HG02610 (cell line): ENCODE measurements at regions not wholly inside any gene's neighbourhood (a gene's known extent, or its start where the extent isn't known, plus 50 kb on each side); places are given as distances from the start of the nearest gene placed in this dataset.

Source experiments
- ATAC-seq: cut with Tn5 transposase; IDR thresholded peaks from one replicate; pipeline ENCODE4 v1.9.1; 2021; ENCODE audit warnings: mild to moderate bottlenecking, moderate library complexity; ENCODE audit not compliant: unreplicated experiment

DNA sequence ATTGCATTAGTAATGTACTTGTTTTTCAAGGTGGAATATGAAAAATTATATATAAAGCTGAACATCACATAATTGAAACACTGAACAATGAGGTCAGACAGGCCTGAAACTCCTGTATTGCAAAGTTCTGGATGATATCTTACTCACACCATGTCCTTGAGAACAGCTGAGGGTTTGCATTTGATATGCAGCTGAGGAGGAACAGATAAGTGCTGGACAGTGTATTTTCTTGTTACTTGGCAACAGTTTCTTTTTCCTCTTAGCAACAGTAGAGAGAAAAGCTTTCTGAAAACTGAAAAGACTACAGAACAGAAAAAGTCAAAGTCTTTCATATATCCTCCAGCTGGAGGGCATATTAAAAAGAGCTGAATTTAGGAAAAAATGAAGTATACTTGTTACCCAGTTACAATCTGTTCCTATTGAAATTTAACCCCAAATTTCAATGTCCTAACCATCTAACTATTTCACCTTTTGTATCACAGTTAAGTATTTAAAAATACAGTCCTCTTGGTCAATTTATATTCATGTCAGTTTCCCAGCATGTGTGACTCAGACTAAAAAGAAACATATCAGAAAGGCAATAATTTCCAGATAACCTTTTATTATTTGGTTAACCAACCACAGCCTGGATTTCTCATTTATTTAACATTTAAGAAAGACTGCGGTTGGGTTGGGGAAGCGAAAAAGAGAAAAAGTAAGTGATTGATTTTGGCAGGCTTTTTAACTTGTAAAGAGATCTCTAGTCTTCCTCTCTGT, 733.0 kb upstream of the DPPA4 start:
- ATAC-seq, result no peak

DNA sequence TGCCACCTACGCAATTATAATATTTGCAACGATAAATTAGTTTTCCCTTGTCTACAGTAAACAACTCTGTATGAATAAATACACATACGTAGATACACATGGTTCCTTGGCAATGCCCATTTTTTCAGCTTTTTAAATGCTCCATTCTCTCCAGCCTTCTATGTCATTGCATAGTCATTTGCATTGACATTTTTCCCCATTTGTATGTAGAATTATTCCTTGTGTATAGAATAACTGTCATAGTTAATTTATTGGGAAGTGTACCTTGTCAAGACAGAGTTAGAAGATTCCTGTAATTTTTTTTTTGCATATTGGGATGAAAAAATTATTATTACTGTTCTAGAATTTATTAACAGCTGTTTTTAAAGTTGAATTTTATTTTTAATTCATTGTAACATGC, 736.7 kb upstream of the DPPA4 start:
- no peak for ATAC-seq

DNA sequence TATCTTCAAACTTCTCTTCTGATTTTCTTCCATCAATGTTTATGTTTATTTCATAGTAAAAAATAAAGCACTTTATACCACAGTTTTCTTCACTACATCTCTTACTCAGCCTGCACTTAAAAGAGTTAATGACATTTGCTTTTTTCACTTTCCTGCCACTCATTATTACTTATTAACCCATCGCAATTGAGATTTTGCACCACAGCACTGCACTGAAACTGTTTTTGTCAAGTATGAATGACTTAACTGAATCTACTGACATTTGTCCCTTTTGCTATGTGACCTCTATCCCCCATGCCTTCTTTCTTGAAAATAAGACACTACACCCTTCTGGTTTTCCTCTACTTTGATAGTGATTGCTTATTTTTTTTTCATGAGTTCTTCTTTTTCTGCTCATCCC, 739.7 kb upstream of the DPPA4 start:
- ATAC-seq, result no peak

DNA sequence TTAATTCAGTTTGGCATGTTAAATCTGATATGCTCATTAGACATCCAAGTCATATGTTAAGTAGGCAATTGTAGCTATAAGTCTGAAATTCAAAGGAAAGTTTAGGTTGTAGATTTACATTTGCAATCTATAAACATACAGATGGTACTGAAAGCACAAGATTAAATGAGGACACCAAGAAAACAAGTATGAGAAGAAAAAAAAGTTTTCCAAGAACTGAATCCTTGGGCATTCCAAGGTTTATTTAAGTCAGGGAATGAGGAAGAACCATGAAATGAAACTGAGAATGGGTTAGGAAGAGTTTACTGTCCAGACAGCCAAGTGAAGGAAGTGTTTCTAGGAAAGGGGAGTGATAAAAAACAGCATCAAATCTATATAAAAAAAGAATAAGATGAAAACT, 756.1 kb upstream of the DPPA4 start:
- no peak for ATAC-seq

DNA sequence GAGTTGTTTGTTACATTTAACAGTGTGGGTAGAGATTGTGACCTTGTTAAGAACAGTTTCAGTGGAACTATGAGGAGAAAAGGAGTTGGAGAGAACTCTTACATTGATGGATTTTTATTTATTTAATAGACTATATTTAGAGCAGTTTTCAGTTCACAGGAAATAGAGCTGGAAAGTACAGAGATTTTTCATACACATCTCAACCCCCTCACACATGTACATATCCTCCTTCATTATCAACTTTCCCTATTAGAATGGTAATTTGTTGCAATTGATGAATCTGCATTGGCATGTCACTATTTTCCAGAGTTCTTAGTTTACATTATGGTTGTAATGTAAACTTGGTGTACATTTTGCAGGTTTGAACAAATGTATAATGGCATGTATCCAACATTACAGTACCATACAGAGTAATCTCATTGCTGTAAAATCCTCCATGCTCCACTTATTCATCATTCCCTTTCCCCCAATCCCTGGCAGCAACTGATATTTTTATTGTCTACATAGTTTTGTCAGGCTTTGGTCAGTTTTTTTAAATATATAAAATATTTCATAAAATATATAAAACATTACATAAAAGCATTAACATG, 756.6 kb upstream of the DPPA4 start:
- ATAC-seq, result no peak

DNA sequence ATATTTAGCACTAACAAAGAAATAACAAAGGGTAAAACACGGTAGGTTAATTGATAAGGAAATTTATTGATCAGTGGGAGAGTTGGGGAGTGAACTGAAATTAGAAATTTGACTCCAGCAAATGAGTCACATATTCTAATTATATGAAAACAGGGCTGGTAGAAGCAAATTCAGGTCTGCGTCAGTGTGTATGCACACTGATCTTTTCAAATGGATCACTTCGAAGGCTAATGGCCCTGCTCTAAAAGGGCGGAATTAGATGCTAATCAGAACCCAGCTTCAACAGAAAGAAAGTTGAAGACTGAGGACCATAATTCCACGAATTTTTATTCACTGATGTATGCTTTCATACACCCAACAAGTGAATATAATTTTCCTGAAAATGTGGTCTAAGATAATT, 762.4 kb upstream of the DPPA4 start:
- ATAC-seq, result no peak

DNA sequence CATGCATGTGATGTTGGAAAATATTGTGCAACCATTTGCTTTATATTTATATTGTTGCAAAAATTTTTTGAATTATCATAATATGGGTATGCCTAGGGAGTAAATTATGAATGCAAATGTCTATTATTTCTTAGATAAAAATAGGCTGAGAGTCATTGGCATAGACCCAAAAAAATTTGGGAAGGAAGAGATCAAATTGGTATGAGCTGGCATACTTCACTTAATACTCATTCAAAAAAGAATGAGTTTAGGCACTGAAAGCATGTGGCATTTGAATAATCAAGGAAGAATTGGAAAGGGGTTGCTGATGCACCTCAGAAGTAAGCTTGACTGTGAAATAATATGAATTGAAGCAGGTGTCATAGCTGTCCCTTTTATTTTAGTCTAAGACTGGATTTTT, 764.0 kb upstream of the DPPA4 start:
- no peak for ATAC-seq

DNA sequence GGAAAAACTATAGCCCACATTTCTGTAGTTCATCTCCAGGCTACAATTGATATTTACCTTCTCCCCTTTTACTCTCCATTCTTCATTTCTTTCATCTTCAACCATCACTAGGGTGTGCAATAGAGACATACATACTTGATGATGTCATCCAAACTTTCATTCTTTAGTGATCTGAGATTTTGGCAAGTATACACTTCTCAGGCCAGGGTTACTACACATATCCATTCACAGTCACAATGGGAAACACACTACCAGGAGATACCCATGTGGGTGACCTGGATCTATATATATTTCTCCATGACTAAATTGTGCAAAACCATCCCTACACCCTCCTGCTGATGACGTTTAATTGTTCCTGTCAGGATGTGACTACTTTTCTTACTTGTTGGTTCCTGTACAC, 769.5 kb upstream of the DPPA4 start:
- no peak for ATAC-seq

DNA sequence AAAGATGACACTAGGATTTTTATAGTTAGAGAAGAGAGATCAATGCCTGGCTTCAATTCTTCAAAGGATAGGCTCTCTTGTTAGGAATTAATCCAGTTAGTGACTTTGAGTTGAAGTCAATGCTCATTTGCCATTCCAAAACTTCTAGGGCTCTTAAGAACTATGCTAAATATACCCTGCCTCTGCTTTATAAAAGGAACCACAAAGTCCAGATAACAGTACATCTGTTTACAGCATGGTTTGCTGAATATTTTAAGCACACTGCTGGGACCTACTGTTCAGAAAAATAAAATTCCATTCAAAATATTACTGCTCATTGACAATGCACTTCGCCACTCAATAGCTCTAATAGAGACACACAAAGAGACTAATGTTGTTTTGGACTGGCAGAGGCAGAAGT, 786.6 kb upstream of the DPPA4 start:
- no peak for ATAC-seq

DNA sequence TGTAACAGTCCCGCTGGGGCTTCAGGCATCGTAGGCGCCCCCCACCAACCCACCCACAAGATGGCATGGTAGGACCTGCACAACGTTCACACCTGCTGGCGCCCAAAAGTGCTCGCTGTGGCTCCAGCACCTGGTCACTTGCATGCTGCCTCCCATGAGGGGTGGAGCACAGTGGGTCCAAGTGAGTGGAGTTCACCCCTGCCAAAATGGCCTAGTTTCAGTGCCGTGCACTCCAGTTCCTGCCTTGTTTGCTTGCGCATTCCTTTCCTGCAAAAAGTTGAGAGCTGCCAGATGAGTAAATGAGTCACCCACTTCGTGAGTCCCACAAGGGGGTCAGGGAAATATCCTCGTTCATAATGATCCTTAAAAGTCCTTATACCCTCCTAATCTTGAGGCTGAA, 788.7 kb upstream of the DPPA4 start:
- no peak for ATAC-seq

DNA sequence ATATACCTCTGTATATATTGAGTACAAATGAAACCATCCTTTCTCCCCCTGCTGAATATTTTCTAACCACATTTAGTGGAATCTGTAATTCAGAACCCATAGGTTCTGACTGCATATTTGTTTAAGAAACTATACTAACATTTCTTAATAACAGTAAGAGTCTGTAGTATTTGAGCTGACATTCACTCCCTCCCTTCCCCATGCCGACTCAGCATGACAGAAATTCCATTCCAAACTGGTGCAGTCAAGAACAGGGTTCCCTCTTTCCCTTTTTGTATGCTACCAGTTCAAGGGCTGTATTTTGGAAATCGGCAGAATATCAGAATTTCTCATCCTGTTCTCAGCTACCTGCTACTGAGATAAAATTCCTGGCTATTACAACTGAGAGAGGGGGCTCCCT, 796.6 kb upstream of the DPPA4 start:
- no peak for ATAC-seq

DNA sequence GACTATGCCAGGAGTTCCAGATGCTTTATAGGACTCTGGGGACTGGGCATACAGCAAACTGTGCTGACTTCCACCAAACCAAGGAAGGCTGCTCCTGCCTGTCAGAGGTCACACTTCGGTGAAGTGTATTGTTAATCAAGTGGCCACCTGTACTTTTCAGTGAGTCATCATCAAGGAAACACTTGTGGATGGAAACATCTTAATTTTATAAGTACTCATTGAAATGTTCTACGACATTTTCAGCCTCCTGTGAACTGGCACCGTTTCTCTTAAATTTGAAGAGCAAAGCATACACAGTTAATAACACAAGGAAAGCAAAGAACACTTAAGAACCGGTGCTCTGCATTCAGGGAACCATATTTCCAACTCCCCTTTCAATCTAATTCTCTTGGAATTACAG, 801.7 kb upstream of the DPPA4 start:
- no peak for ATAC-seq

DNA sequence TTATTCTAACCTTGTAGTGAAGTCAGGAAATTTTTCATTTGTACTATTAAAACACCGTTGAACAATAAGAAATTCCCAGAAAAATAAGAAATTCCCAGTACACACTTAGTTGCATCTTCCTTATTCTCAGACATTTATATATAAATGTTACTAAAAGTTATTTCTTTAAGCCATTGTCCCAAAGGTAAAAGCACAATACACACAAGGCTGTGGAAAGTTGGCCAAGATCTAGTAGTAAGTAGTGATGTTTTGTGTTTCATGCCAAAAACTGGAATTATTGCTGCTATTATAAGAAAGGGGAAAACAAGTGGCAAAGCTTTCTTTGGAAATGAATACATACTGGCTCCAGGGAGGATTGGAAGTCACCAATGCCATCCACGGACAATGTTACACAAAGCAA, 802.5 kb upstream of the DPPA4 start:
- ATAC-seq, result no peak

DNA sequence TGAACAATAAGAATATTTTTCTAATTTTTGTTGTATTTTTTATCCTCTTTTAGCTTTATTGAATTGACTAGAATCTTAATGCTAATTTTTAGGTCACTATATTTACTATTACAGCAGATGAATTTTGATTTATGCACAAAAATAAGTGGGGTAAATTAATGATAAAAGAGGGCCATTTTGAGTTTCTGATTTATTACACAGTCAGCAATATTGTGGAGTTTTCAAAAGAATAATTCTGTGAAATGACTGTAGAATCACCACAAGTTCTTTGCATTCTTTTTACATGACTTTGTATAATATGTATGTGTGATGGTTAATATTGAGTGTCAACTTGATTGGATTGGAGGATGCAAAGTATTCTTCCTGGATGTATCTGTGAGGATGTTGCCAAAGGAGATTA, 812.4 kb upstream of the DPPA4 start:
- no peak for ATAC-seq

DNA sequence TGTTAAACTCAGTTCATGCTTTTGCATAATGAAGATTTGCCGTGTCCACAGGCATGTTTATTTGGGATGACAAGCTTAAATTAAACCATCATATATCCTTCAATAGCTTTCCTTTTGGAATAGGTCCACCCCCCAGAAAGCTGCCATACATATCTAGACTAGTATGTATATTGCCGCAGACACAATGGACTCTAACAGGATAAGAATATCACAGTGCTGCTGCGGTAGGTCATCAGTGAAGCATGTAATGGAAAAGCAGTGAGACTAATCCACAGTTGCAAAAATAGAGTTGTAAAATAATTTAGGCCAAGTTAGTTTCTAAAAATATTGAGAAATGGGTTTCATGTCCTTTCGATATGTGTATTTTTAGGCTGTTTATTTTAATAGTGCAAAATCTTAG, 819.9 kb upstream of the DPPA4 start:
- no peak for ATAC-seq

DNA sequence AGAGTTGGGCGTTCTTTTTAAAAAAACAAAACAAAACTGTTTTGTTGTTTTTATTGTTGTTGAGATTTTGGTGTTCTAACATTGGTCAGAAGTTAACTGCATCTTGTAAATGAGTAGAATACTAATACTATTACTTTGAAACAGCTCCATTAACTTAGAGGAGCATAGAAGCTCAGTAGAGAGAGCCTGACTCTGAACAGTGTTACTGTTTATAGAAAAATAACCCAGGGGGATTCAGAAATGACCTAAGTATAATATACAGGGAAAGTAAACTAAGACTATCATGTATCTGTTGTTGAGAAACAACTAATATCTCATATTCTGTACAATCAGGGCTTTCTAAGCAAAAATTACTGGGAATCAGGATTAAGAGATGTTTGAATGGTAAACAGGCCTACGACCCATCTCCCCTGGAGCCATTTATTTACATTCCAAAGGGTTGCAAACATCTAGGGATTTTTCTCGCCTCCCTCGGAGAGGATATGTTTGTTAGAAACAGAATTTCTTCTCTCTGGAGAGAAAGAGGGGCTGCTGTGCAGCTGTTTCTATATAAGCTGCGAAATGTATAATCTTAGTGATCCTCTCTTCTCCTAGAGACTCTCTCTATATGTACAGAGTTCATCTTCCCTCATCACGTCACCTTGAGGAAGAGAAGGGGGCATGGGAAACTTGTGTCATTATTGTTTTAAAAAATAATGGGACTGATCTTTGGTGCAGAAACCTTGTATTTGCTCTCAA, 827.5 kb upstream of the DPPA4 start:
- no peak for ATAC-seq

DNA sequence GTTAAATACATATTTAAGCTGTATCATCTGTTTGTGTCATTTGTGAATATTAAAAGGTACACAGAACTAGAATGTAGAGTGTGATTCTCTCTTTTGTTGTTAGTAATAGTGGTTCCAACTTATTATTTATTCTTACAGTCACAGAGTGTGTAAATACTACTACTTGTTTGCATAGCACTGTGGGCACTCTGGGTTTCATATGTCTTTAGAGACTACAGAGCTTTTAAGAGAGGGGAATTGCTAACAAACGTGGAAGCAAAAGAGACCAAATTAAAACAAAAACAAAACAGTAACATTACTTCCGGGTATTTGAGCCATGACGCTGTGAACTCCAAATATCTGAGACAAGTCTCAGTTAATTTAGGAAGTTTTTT, 828.0 kb upstream of the DPPA4 start:
- ATAC-seq, result no peak

DNA sequence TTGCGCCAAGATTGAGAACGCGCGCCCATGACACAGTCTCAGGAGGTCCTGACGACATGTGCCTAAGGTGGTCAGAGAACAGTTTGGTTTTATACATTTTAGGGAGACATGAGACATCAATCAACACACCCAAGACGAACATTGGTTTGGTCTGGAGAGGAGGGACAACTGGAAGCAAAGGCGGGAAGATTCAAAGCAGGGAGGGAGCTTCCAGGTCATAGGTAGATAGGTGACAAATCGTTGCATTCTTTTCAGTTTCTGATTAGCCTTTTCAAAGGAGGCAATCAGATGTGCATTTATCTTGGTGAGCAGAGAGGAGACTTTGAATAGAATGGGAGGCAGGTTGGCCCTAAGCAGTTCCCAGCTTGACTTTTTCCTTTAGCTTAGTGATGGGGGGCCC, 828.4 kb upstream of the DPPA4 start:
- no peak for ATAC-seq

DNA sequence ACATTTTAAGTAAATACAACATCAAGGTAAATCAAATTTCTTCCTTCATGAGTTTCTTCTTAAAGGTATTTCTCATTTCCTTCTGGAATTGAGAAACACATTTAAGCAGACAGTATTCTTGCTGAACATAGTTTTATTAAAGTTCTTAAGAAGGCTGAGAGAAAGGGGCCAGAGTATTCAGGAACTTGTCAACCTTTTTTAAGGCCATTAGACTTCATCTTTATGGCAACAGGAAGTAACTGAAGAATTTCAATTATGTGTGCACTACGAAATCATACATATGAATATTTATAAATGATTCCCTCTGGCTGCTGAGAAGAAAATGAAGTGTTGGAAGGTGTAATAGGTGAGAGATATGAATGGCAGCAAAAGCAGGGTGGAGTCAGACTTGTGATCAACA, 829.4 kb upstream of the DPPA4 start:
- ATAC-seq, result no peak

DNA sequence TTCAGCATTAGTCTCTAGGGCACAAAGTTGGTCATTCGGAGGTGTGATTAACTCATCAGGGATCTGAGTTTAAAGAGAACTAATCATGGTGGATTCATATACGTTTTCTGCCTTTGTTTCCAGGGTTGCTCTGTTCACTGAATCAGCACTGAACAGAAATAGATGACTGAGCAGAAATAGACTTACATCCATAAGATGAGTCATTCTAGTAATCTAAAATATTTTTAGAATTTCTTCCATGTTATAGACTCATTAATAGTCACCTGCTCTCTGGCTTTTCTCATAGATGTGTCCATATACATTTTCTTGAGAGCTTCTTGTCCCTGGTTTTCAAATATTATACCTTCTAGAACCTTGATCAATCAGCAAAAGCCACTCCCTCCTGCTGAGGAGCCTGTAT, 837.6 kb upstream of the DPPA4 start:
- no peak for ATAC-seq

DNA sequence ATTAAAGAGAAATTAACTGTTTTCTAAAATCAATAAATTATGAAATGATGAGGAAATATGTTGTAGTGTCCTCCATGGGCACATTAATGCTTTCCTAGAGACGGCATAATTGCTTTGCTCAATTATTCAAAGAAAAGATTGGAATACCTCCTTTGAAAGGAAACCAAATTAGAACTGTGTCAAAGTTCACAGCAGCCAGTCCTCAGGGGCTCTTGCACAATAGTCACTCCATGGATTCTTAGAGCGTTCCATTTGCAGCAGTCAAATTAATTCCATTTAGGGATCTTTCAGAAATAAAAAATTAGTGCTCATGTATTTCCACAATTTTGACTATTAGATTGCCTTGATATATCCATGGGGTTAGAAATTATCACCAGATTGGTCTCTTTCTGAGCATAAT, 841.6 kb upstream of the DPPA4 start:
- no peak for ATAC-seq

DNA sequence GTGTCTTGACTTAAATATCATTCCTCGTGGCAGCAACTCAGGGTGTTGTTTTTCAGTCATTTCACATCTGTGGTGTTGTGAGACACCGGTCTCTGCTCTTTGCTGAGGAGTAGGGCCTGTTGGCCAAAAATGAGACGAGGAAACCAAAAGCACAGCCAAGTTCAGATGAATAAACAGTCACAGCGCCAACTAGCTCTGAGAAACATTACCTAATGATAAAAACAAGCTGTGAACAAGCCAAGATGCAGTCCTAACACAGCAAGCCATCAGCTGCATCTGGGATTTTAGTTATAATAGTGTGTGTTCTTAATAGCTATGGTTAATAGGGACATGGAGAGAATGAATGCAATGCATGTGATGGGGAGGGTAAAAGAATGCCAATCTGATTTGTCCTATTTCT, 843.4 kb upstream of the DPPA4 start:
- no peak for ATAC-seq
